Keratinocyte (primary cell): ENCODE measurements at regions not wholly inside any gene's neighbourhood (a gene's known extent, or its start where the extent isn't known, plus 50 kb on each side); places are given as distances from the start of the nearest gene placed in this dataset.

ENCODE experiments used
- DNase-seq: peaks from one replicate; pipeline ENCODE4 v3.0.0-alpha.2; 2011; ENCODE audit warnings: low read depth, missing footprints, low spot score
- FAIRE-seq: peaks from 2 replicates; lab custom pipeline; 2011; peaks lifted over from hg19 to GRCh38; lab: Jason Lieb, UNC
- H2AFZ ChIP-seq: 2 replicates; pipeline ENCODE4 v1.6.0; 2012; ENCODE audit warnings: low read length, control low read depth, inconsistent platforms; ENCODE audit not compliant: control insufficient read depth
- H3K27ac ChIP-seq: 2 replicates; pipeline ENCODE4 v1.5.1; 2011; ENCODE audit warnings: low read length; ENCODE audit not compliant: control insufficient read depth, insufficient read depth
- H3K27me3 ChIP-seq: 3 replicates; pipeline ENCODE4 v1.6.0; 2011; ENCODE audit warnings: low read length; ENCODE audit not compliant: control insufficient read depth, insufficient read depth; ENCODE audit errors: extremely low read depth
- H3K36me3 ChIP-seq, 2 experiments: 2 replicates in 1 of 2; 3 replicates in 1 of 2; pipeline ENCODE4 v1.5.1; 2011; ENCODE audit warnings: low read length in 2 of 2, mild to moderate bottlenecking in 1 of 2; ENCODE audit not compliant: control insufficient read depth in 2 of 2, insufficient read depth in 2 of 2; ENCODE audit errors: extremely low read depth in 1 of 2
- H3K4me1 ChIP-seq: 3 replicates; pipeline ENCODE4 v1.5.1; 2011; ENCODE audit warnings: low read length; ENCODE audit not compliant: control insufficient read depth, insufficient read depth; ENCODE audit errors: extremely low read depth
- H3K4me2 ChIP-seq: 3 replicates; pipeline ENCODE4 v1.6.0; 2011; ENCODE audit warnings: low read depth, low read length; ENCODE audit not compliant: control insufficient read depth, insufficient read depth; ENCODE audit errors: extremely low read depth
- H3K4me3 ChIP-seq, 3 experiments: fragments of 200-600 bp in 1 of 3; sonication (generic) in 1 of 3; 2 replicates in 2 of 3; 3 replicates in 1 of 3; pipeline ENCODE4 v1.5.1; 2011 to 2016; ENCODE audit warnings: low read length in 3 of 3, mild to moderate bottlenecking in 3 of 3, control low read depth in 2 of 3, inconsistent platforms in 1 of 3, low read depth in 1 of 3, mixed read lengths in 1 of 3, mixed run types in 1 of 3, moderate library complexity in 1 of 3; ENCODE audit not compliant: control insufficient read depth in 2 of 3, insufficient read depth in 2 of 3; ENCODE audit errors: extremely low read depth in 1 of 3
- H3K79me2 ChIP-seq: 2 replicates; pipeline ENCODE4 v1.6.0; 2012; ENCODE audit warnings: low read length; ENCODE audit not compliant: control insufficient read depth, insufficient read depth
- H3K9ac ChIP-seq: 3 replicates; pipeline ENCODE4 v1.6.0; 2011; ENCODE audit warnings: low read length; ENCODE audit not compliant: control insufficient read depth, insufficient read depth; ENCODE audit errors: extremely low read depth
- H3K9me1 ChIP-seq: 3 replicates; pipeline ENCODE4 v1.6.0; 2011; ENCODE audit warnings: low read length; ENCODE audit not compliant: control insufficient read depth, insufficient read depth; ENCODE audit errors: extremely low read depth
- H3K9me3 ChIP-seq: 2 replicates; pipeline ENCODE4 v1.5.1; 2012; ENCODE audit warnings: low read depth, low read length; ENCODE audit not compliant: control insufficient read depth
- H4K20me1 ChIP-seq: 3 replicates; pipeline ENCODE4 v1.6.0; 2011; ENCODE audit warnings: low read length; ENCODE audit not compliant: control insufficient read depth, insufficient read depth; ENCODE audit errors: extremely low read depth
- CTCF ChIP-seq, 3 experiments: IDR thresholded peaks in 1 of 3; conservative IDR thresholded peaks in 1 of 3; optimal IDR thresholded peaks in 1 of 3; 2 replicates in 2 of 3; 3 replicates in 1 of 3; pipeline versions ENCODE3 to v1.5.1; 2011; ENCODE audit warnings: low read length in 3 of 3, mild to moderate bottlenecking in 3 of 3, moderate library complexity in 2 of 3, control low read depth in 1 of 3, inconsistent platforms in 1 of 3; ENCODE audit not compliant: insufficient read depth in 2 of 3; ENCODE audit errors: extremely low read depth in 1 of 3
- EZH2 ChIP-seq: IDR thresholded peaks from one replicate; pipeline ENCODE4 v1.6.1; 2012; ENCODE audit warnings: inconsistent platforms, mild to moderate bottlenecking, low read length, moderate library complexity
- dilution Hi-C: fragments of 300-500 bp; cut with MboI; formaldehyde crosslinking; loops from one replicate; pipeline ENCODE4 v1.7.0; 2020; ENCODE audit warnings: low sequenced_read_pairs; ENCODE audit not compliant: extremely low pct_ligation_motif_present

GRCh38 chr1:5580926-5581325 lies 411.3 kb downstream of the NPHP4 start:
- H3K9me1 ChIP-seq: no peaks in the 10 kb centered on the region
- H3K27me3 ChIP-seq: no peaks in the 10 kb centered on the region
- H3K36me3 ChIP-seq: no peaks in the 10 kb centered on the region
- dilution Hi-C loops: no loop called here
- no peak for DNase-seq
- H3K79me2 ChIP-seq: no peaks in the 10 kb centered on the region
- no peak overlapping the region for H3K27ac ChIP-seq
- H3K9ac ChIP-seq: no peak overlapping the region
- H3K4me3 ChIP-seq: no peak overlapping the region
- no peak for FAIRE-seq
- H3K9me3 ChIP-seq: no peaks in the 10 kb centered on the region
- TF ChIP-seq EZH2: no peak
- no peak for TF ChIP-seq CTCF (optimal IDR thresholded peaks at IDR 0.05 in 1 of 3, IDR thresholded peaks at IDR 0.05 in 1 of 3, conservative IDR thresholded peaks at IDR 0.05 in 1 of 3; ENCODE audit: extremely low read depth in 1 of 3, insufficient read depth in 2 of 3, low read length in 3 of 3)
- H3K4me1 ChIP-seq: no peaks in the 10 kb centered on the region
- H4K20me1 ChIP-seq: no peaks in the 10 kb centered on the region
- no peak overlapping the region for H2AFZ ChIP-seq
- H3K4me2 ChIP-seq: no peak overlapping the region

- no peaks in the 10 kb centered on the region for H3K9me1 ChIP-seq
- no peak for FAIRE-seq
- no peaks in the 10 kb centered on the region for H3K79me2 ChIP-seq
- H3K27ac ChIP-seq: no peak overlapping the region
- no peaks in the 10 kb centered on the region for H4K20me1 ChIP-seq
- no peaks in the 10 kb centered on the region for H3K27me3 ChIP-seq
- no peaks in the 10 kb centered on the region for H3K9me3 ChIP-seq
- no peak overlapping the region for H3K9ac ChIP-seq
- no peak for TF ChIP-seq EZH2
- no peak for TF ChIP-seq CTCF (optimal IDR thresholded peaks at IDR 0.05 in 1 of 3, IDR thresholded peaks at IDR 0.05 in 1 of 3, conservative IDR thresholded peaks at IDR 0.05 in 1 of 3; ENCODE audit: extremely low read depth in 1 of 3, insufficient read depth in 2 of 3, low read length in 3 of 3)
- no peak for DNase-seq
- H3K4me3 ChIP-seq: no peak overlapping the region
- dilution Hi-C loops: no loop called here
- H2AFZ ChIP-seq: no peak overlapping the region
- no peaks in the 10 kb centered on the region for H3K36me3 ChIP-seq
- no peaks in the 10 kb centered on the region for H3K4me1 ChIP-seq
- no peak overlapping the region for H3K4me2 ChIP-seq
Observed at GRCh38 chr1:5579966-5580365, 412.3 kb downstream of the NPHP4 start.
